Upper lobe of left lung (tissue), 6 donors: ENCODE measurements at regions not wholly inside any gene's neighbourhood (a gene's known extent, or its start where the extent isn't known, plus 50 kb on each side); places are given as distances from the start of the nearest gene placed in this dataset.

Source experiments
- ATAC-seq, 2 donors: fragments of 200-7000 bp; cut with Tn5 transposase; one replicate each; pipeline ENCODE4 v1.9.1; 2022; ENCODE audit warnings: mild to moderate bottlenecking in 2 of 2, moderate library complexity in 2 of 2; ENCODE audit not compliant: low FRiP score in 2 of 2
- DNase-seq, 2 donors: peaks; one replicate each; pipeline ENCODE4 v3.0.0-alpha.2; 2019 to 2020
- H3K27ac ChIP-seq, 4 donors: fragments of 200-600 bp; sonication (generic); one replicate each; pipeline ENCODE4 v1.5.1; 2016 to 2019
- H3K27me3 ChIP-seq, 4 donors: fragments of 200-600 bp; sonication (generic); one replicate each; pipeline ENCODE4 v1.5.1; 2017 to 2019
- H3K36me3 ChIP-seq, 4 donors: fragments of 200-600 bp; sonication (generic); one replicate each; pipeline ENCODE4 v1.5.1; 2016 to 2019
- H3K4me1 ChIP-seq, 4 donors: fragments of 200-600 bp; sonication (generic); one replicate each; pipeline ENCODE4 v1.5.1; 2018 to 2019
- H3K4me3 ChIP-seq, 4 donors: fragments of 200-600 bp; sonication (generic); one replicate each; pipeline ENCODE4 v1.5.1; 2017 to 2019; ENCODE audit warnings: mild to moderate bottlenecking in 2 of 4, moderate library complexity in 1 of 4
- H3K9me3 ChIP-seq, 4 donors: fragments of 200-600 bp; sonication (generic); one replicate each; pipeline ENCODE4 v1.5.1; 2018 to 2019
- EP300 ChIP-seq, 4 donors: sonication (generic); formaldehyde crosslinking; IDR thresholded peaks; one replicate each; pipeline ENCODE4 v1.5.1; 2017; ENCODE audit warnings: antibody characterized with exemption in 4 of 4, control low read depth in 2 of 4
- POLR2A ChIP-seq, 4 donors: fragments of 450-650 bp; IDR thresholded peaks; one replicate each; pipeline ENCODE4 v1.5.1; 2016 to 2017; ENCODE audit warnings: antibody characterized with exemption in 4 of 4, mild to moderate bottlenecking in 2 of 4
- POLR2AphosphoS5 ChIP-seq, 2 donors: sonication (generic); formaldehyde crosslinking; IDR thresholded peaks; one replicate each; pipeline ENCODE4 v1.5.1; 2017; ENCODE audit warnings: antibody characterized with exemption in 2 of 2
- WGBS, 2 donors: methylation state at CpG; one replicate each; pipeline ENCODE4 v1.1.5; 2017 to 2018; 5-methylcytosine and 5-hydroxymethylcytosine counted together
- TF ChIP-seq, protein P1 (sequence below), 6 experiments: fragments of 450-650 bp in 4 of 6; fragments of 200-600 bp in 2 of 6; sonication (generic) in 2 of 6; IDR thresholded peaks; one replicate each; pipeline ENCODE4 v1.5.1; 2016 to 2019; ENCODE audit warnings: antibody characterized with exemption in 6 of 6
- donor health status: DM: no; HTN: no; CAD: no; lungs with moderate emphysema.
- donor health status: DM: no; HTN: yes; CAD: no; lungs with severe emphysema.

DNA sequence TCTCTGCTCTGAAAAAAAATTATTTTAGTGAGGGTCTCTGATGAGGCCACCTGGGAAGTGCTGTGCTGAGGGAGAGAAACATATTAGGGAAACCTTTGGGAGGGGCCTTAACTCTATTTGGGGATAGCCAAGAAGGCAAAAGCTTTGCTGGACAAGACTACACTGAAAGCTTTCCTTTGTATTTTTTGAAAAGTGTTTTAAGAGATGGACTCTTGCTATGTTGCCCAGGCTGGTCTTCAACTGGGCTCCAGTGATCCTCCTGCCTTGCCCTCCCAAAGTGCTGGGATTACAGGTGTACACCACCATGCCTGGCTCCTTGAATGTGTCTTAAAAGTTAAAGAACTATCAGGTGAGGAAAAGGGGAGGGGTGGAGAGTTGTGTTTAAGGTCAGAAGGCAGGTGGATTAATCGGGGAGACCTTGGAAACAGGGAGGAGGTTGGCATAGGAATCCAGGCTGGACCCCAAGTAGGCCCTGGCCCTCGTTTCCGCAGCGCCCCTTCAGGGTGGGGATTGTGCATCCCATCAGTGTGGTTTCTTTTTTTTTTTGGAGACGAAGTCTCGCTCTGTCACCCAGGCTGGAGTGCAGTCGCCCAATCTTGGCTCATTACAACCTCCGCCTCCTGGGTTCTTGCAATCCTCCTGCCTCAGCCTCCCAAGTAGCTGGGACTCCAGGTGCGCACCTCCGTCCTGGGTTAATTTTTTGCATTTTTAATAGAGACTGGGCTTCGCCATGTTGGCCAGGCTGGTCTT, 92.1 kb downstream of the MYCN start:
- Histone ChIP-seq H3K27ac (no peak overlapping the region), H3K36me3 (no peaks in the 10 kb centered on the region), H3K9me3 (no peaks in the 10 kb centered on the region), H3K4me1 (peaks cover 4 to 13% (median 9%) of the 10 kb centered on the region in 4 donors), H3K4me3 (no peak overlapping the region), H3K27me3 (no peaks in the 10 kb centered on the region)
- DNase-seq, result no peak
- no peak for ATAC-seq
- no peak for TF ChIP-seq EP300 (IDR thresholded peaks at IDR 0.05)
- no peak for TF ChIP-seq POLR2AphosphoS5 (IDR thresholded peaks at IDR 0.05)
- TF ChIP-seq POLR2A (IDR thresholded peaks at IDR 0.05), result no peak
- TF ChIP-seq, protein P1, sequence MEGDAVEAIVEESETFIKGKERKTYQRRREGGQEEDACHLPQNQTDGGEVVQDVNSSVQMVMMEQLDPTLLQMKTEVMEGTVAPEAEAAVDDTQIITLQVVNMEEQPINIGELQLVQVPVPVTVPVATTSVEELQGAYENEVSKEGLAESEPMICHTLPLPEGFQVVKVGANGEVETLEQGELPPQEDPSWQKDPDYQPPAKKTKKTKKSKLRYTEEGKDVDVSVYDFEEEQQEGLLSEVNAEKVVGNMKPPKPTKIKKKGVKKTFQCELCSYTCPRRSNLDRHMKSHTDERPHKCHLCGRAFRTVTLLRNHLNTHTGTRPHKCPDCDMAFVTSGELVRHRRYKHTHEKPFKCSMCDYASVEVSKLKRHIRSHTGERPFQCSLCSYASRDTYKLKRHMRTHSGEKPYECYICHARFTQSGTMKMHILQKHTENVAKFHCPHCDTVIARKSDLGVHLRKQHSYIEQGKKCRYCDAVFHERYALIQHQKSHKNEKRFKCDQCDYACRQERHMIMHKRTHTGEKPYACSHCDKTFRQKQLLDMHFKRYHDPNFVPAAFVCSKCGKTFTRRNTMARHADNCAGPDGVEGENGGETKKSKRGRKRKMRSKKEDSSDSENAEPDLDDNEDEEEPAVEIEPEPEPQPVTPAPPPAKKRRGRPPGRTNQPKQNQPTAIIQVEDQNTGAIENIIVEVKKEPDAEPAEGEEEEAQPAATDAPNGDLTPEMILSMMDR (IDR thresholded peaks at IDR 0.05), result no peak
- 92 to 96% methylated on average over 11 of the region's 11 CpGs for WGBS, 2 donors

DNA sequence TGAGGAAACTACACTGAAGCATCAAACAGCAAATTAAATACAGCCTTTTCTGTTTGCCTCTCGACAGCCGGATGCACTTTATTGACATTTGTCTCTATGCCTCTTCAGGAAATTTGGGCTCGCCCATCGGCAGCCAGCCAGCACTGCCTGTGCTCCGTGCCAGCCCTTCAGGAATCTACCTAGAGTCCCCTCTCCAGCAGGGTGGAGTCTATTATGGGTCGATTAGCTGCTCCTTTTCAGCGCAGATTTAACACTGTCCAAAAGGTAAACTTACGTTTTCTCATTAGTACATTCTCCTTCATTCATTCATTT, 91.5 kb downstream of the MYCN start:
- peak; percentile 63 to 85 for DNase-seq
- ATAC-seq, result peak in 1 of 2 donors; percentile 24
- no peak overlapping the region for H3K27ac ChIP-seq
- no peak for TF ChIP-seq POLR2AphosphoS5 (IDR thresholded peaks at IDR 0.05)
- TF ChIP-seq EP300 (IDR thresholded peaks at IDR 0.05), result no peak
- TF ChIP-seq, protein P1 (IDR thresholded peaks at IDR 0.05), result no peak
- no peak for TF ChIP-seq POLR2A (IDR thresholded peaks at IDR 0.05)
- no peaks in the 10 kb centered on the region for H3K36me3 ChIP-seq
- WGBS, 2 donors, result 25 to 39% methylated on average over 8 of the region's 8 CpGs
- no peaks in the 10 kb centered on the region for H3K9me3 ChIP-seq
- H3K4me1 ChIP-seq, result peaks cover 4 to 13% (median 9%) of the 10 kb centered on the region in 4 donors
- no peak overlapping the region for H3K4me3 ChIP-seq
- H3K27me3 ChIP-seq, result no peaks in the 10 kb centered on the region

DNA sequence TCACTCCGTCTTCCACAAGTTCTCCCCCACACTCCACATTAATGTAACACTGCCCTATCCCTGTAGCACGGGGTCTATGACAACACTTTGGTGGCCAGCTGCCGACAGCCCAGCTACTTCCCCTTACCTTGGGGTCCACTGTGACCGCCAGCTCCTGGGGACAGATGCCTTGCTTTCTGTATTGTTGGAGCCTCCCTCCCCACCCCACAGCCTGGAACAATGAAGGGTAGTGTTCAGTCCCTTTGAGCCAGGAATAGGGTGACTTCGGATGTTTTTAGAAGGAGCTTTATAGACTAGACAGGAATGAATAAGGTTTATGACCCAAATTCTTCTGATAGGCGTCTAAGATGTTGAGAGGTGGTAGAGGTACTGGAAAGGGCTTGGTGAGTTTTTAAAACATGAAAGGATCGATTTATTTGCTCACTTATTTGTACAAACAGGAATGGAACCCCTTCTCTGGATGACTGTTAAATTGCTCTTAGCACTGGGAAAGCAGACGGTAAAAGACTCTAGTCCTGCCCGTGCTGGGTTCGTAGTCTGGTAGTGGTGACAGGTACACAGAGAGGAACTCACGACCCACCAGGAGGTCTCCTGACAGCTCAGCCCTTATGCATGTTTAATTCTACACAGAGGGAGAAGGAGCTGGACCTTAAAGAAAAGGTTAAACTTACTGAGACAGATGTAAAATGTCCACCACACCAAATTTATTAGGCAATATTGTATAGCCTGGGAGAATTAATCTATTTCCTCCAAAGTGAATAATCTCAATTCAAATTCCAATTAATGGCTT, 90.9 kb downstream of the MYCN start:
- 65 to 72% methylated on average over 11 of the region's 11 CpGs for WGBS, 2 donors
- no peak for ATAC-seq
- H3K4me3 ChIP-seq, result no peak overlapping the region
- TF ChIP-seq, protein P1 (IDR thresholded peaks at IDR 0.05), result no peak
- TF ChIP-seq POLR2AphosphoS5 (IDR thresholded peaks at IDR 0.05) (no peak), EP300 (IDR thresholded peaks at IDR 0.05) (no peak), POLR2A (IDR thresholded peaks at IDR 0.05) (no peak)
- no peaks in the 10 kb centered on the region for H3K36me3 ChIP-seq
- no peaks in the 10 kb centered on the region for H3K27me3 ChIP-seq
- no peak for DNase-seq
- peaks cover 4 to 13% (median 9%) of the 10 kb centered on the region in 4 donors for H3K4me1 ChIP-seq
- H3K9me3 ChIP-seq, result no peaks in the 10 kb centered on the region
- no peak overlapping the region for H3K27ac ChIP-seq

DNA sequence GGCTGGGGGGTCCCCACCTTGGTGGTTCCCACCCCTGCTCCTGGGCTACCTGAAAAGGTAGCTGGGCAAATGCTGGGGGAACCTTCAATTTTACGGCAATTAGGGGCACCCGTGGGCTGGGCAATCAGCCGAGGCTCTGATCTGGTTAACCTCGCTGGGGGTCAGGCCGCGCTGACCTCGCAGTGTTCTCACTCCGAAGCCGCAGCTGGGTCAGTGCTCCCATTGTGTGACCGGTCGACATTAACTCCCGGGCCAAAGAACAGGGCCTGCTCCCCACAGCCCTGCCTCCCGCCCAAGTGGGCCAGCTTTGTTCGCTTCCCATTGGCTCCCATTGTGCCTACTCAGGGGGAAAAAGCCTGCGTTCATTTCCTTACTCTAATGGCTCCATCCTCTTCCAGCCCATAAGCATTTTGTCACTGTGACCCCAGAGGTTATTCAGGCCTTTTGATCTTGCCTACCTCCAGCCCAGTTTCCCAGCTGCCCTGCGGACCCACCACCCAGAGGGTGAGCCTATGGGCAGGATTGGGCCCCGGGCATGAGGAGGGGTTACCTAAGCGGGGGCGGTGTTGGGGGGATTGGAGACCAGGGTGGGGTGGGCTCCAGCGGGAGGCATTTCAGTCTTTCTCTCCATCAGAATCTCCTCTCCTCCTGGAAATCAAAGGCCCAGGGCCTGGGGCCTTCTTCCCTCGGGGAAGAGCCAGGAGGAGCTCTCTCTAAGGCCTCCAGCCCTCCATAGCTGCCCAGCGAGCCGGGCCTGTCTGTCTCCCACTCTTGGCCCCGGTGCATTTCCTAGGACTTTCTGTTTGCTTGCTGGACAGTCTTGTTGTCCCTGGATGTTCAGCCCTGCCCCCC, 90.1 kb downstream of the MYCN start:
- no peaks in the 10 kb centered on the region for H3K36me3 ChIP-seq
- WGBS, 2 donors, result 95 to 96% methylated on average over 22 to 24 of the region's 24 CpGs
- ATAC-seq, result no peak
- H3K27ac ChIP-seq, result no peak overlapping the region
- no peak overlapping the region for H3K4me3 ChIP-seq
- peaks cover 4 to 13% (median 9%) of the 10 kb centered on the region in 4 donors for H3K4me1 ChIP-seq
- DNase-seq, result peak in 1 of 2 donors; percentile 41
- H3K9me3 ChIP-seq, result no peaks in the 10 kb centered on the region
- TF ChIP-seq EP300 (IDR thresholded peaks at IDR 0.05), result no peak
- TF ChIP-seq, protein P1 (IDR thresholded peaks at IDR 0.05), result no peak
- no peak for TF ChIP-seq POLR2A (IDR thresholded peaks at IDR 0.05)
- no peak for TF ChIP-seq POLR2AphosphoS5 (IDR thresholded peaks at IDR 0.05)
- no peaks in the 10 kb centered on the region for H3K27me3 ChIP-seq
